Mucosa of descending colon (tissue), 3 donors: ENCODE measurements at regions not wholly inside any gene's neighbourhood (a gene's known extent, or its start where the extent isn't known, plus 50 kb on each side); places are given as distances from the start of the nearest gene placed in this dataset.

Experiments used
- ATAC-seq: fragments of 200-7000 bp; cut with Tn5 transposase; one replicate; pipeline ENCODE4 v1.9.1; 2020; ENCODE audit warnings: mild to moderate bottlenecking, moderate library complexity
- DNase-seq, 3 donors: peaks; one replicate each; pipeline ENCODE4 v3.0.0-alpha.2; 2020
- H3K36me3 ChIP-seq: fragments of 200-600 bp; one replicate; pipeline ENCODE4 v1.8.0; 2021; ENCODE audit warnings: low read depth, mild to moderate bottlenecking
- H3K4me1 ChIP-seq: fragments of 200-600 bp; one replicate; pipeline ENCODE4 v1.8.0; 2021; ENCODE audit warnings: low read depth, mild to moderate bottlenecking
- H3K4me3 ChIP-seq: fragments of 200-600 bp; one replicate; pipeline ENCODE4 v1.8.0; 2021; ENCODE audit warnings: mild to moderate bottlenecking
- H3K9me3 ChIP-seq: fragments of 200-600 bp; one replicate; pipeline ENCODE4 v1.8.0; 2021; ENCODE audit warnings: mild to moderate bottlenecking
- intact Hi-C, 2 donors: fragments of 100-400 bp; cut with DNase I in 1 of 2; cut with micrococcal nuclease in 1 of 2; formaldehyde crosslinking; loops; one replicate each; pipeline versions ENCODE4 v1.11.0 to v1.11.1; 2022; cut with DNase I, micrococcal nuclease
- TF ChIP-seq, protein P1 (sequence below): fragments of 200-600 bp; IDR thresholded peaks from one replicate; pipeline ENCODE4 v1.8.0; 2022; ENCODE audit warnings: antibody characterized with exemption, mild to moderate bottlenecking
- donor health status: DM: no; HTN: no; CAD: no; lungs with moderate emphysema.
- donor health status: DM: no; HTN: no; CAD: no.
- donor health status: DM: no; HTN: yes; CAD: no.

DNA sequence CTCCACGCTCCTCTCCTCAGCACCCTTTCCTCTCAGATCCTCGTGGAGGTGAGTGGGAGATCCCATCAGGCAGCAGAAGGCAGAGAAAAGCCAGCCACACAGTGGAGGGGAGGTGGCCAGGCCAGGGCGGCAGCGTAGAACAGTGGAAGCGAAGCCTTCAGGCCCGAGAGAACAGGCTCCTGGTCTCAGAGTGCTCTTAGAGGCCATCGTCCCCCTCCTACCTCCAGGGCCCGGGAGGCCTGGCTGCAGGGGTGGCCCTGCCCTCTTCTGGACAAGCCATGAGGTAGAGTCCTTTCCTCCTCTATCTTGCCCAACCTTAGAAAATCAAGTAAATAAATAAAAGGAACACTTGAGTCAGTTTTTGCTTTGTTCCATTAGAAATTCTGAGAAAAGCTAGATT, 202.0 kb downstream of the KATNAL1 start:
- DNase-seq (no peak), ATAC-seq (no peak)
- intact Hi-C loops = no loop called here
- Histone ChIP-seq H3K4me3 (no peak overlapping the region), H3K9me3 (no peaks in the 10 kb centered on the region), H3K36me3 (no peaks in the 10 kb centered on the region), H3K4me1 (peaks cover 5% of the 10 kb centered on the region)
- TF ChIP-seq, protein P1, sequence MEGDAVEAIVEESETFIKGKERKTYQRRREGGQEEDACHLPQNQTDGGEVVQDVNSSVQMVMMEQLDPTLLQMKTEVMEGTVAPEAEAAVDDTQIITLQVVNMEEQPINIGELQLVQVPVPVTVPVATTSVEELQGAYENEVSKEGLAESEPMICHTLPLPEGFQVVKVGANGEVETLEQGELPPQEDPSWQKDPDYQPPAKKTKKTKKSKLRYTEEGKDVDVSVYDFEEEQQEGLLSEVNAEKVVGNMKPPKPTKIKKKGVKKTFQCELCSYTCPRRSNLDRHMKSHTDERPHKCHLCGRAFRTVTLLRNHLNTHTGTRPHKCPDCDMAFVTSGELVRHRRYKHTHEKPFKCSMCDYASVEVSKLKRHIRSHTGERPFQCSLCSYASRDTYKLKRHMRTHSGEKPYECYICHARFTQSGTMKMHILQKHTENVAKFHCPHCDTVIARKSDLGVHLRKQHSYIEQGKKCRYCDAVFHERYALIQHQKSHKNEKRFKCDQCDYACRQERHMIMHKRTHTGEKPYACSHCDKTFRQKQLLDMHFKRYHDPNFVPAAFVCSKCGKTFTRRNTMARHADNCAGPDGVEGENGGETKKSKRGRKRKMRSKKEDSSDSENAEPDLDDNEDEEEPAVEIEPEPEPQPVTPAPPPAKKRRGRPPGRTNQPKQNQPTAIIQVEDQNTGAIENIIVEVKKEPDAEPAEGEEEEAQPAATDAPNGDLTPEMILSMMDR = no peak

DNA sequence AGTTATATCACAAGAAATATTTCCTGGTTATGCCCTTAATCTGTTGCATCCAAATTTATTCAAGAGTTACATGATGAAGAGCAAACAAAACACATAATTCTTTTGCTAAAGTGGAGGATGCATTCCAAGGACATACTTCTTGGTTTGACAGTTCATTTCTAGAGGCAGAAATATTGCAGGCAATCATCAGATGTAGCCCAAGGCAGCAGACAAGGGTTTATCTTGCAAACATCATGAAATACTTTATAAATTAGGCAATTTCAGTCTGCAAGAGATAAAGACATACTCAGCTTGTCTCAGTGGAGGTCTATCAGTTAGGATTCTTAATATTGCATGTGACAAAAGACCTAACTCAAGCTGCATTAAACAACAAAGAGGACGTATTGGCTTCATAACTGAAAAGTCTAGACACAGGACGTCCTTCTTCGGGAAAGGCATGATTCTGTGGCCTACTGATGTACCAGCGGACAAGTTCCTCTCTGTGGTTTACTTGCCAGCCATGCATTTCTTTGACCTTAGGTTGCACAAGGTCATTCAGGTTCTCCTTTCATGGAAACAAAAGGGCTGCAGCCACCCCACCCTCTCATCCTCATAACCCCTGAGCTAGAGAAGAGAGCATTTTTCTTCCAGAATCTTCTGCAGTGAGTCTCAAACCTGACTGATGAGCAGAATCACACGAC, 204.1 kb downstream of the KATNAL1 start:
- no peak for ATAC-seq
- DNase-seq = no peak
- no peak overlapping the region for H3K4me3 ChIP-seq
- H3K4me1 ChIP-seq = peaks cover 3% of the 10 kb centered on the region
- H3K9me3 ChIP-seq = no peaks in the 10 kb centered on the region
- TF ChIP-seq, protein P1 = no peak
- intact Hi-C loops = no loop called here
- no peaks in the 10 kb centered on the region for H3K36me3 ChIP-seq

DNA sequence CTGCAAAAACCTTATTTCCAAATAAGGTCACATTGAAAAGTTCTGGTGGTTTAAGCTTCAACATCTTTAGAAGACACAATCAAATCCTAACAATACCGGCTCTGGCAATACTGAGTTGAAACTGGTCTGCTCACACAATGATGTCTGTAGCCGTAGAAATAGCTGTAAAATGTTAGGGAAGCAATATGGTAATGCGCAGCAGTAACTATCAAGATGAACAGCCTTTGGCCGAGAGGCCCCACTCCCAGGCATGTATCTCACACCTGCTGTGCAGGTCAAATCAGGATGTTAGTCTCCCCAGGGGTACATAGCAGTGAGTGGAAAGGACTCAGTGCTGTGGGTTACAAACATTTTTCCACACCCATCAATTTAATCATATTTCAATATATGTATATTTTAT, 207.1 kb downstream of the KATNAL1 start:
- ATAC-seq = no peak
- TF ChIP-seq, protein P1 = no peak
- no peaks in the 10 kb centered on the region for H3K4me1 ChIP-seq
- DNase-seq = no peak
- H3K9me3 ChIP-seq = no peaks in the 10 kb centered on the region
- H3K36me3 ChIP-seq = no peaks in the 10 kb centered on the region
- no peak overlapping the region for H3K4me3 ChIP-seq
- intact Hi-C loops = no loop called here

DNA sequence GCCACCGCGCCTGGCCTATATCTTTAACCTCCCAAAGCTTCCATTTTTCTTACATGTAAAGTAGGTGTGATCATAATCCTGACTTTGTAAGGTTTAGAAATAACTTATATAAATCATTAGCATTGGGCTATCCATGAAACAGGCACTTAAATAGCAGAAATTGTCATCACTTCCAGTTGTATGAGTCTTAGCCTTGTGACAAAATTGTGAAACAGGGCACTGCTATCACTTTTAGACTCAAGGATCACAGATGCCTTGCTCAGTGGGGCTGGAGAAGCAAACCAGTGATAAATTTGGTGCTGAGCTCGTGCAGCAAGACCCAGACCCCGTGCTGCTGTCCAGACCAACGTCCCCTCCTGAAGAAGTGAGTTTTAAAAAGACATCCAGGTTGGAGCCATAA, 209.7 kb downstream of the KATNAL1 start:
- no peaks in the 10 kb centered on the region for H3K9me3 ChIP-seq
- TF ChIP-seq, protein P1 = no peak
- no peak for ATAC-seq
- no peak overlapping the region for H3K4me3 ChIP-seq
- DNase-seq = no peak
- H3K36me3 ChIP-seq = no peaks in the 10 kb centered on the region
- no peaks in the 10 kb centered on the region for H3K4me1 ChIP-seq
- intact Hi-C loops = no loop called here

DNA sequence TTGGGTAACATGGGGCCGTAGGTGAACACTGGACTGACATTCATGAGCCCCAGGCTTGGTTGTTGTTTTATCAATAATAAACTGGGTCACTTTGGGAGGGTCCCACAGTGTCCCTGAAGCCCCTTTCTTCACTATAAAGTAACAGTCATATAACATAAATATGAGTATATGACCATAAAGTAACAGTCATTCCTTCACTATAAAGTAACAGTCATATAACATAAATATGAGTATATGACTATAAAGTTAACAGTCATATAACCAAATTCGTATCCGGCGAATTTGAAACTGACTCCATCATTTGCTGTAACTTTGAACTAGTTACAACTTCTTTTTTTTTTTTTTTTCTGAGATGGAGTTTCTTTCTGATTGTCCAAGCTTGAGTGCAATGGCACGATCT, 210.3 kb downstream of the KATNAL1 start:
- intact Hi-C loops = no loop called here
- DNase-seq (no peak), ATAC-seq (peak; percentile 51)
- H3K4me3 ChIP-seq = no peak overlapping the region
- TF ChIP-seq, protein P1 = no peak
- no peaks in the 10 kb centered on the region for H3K4me1 ChIP-seq
- H3K9me3 ChIP-seq = no peaks in the 10 kb centered on the region
- H3K36me3 ChIP-seq = no peaks in the 10 kb centered on the region

DNA sequence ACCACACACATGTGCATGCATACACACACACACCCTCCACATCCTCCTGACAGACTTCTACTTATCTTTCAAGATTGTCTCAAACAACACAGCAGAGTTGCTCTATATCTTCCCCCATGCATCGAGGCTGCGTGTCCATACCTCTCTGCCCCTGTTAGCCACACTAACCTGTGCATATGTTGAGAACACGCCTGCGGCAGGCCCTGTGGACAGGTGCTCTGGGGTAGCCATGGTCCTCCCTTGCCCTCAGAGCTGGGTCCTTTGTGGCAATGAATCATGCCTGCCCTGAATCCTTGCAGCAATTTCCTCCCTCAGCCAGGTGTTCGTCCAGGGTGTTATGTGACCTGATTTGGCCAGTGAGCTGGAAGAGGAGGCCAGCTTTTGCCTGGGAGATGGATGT, 213.3 kb downstream of the KATNAL1 start:
- ATAC-seq = no peak
- DNase-seq = no peak
- no peaks in the 10 kb centered on the region for H3K9me3 ChIP-seq
- no peaks in the 10 kb centered on the region for H3K36me3 ChIP-seq
- intact Hi-C loops = no loop called here
- H3K4me1 ChIP-seq = no peaks in the 10 kb centered on the region
- TF ChIP-seq, protein P1 = no peak
- H3K4me3 ChIP-seq = no peak overlapping the region
